ENCODE measurements at regions not wholly inside any gene's neighbourhood (a gene's known extent, or its start where the extent isn't known, plus 50 kb on each side); places are given as distances from the start of the nearest gene placed in this dataset.

- Histone ChIP-seq H3K9me3 (replicated peaks) (no peaks in the 10 kb centered on the region), H3K4me1 (no peaks in the 10 kb centered on the region), H3K4me3 (no peak overlapping the region), H3K27ac (replicated peaks) (no peak overlapping the region), H3K36me3 (no peaks in the 10 kb centered on the region), H3K27me3 (ENCODE audit: low read depth) (no peaks in the 10 kb centered on the region)
- intact Hi-C loops (cut with micrococcal nuclease), result no loop called here
- no peak for TF ChIP-seq CTCF (IDR thresholded peaks at IDR 0.05; ENCODE audit: borderline replicate concordance)
- no peak for DNase-seq
Observed at GRCh38 chr15:95563634-95564033, 766.9 kb upstream of the NR2F2 start.

GRCh38 chr15:95565016-95565600 lies 765.4 kb upstream of the NR2F2 start:
- no peaks in the 10 kb centered on the region for H3K27me3 ChIP-seq (ENCODE audit: low read depth)
- no peaks in the 10 kb centered on the region for H3K9me3 ChIP-seq (replicated peaks)
- H3K4me1 ChIP-seq, result no peaks in the 10 kb centered on the region
- H3K27ac ChIP-seq (replicated peaks), result no peak overlapping the region
- intact Hi-C loops (cut with micrococcal nuclease), result no loop called here
- no peak overlapping the region for H3K4me3 ChIP-seq
- no peak for DNase-seq
- no peak for TF ChIP-seq CTCF (IDR thresholded peaks at IDR 0.05; ENCODE audit: borderline replicate concordance)
- no peaks in the 10 kb centered on the region for H3K36me3 ChIP-seq

GRCh38 chr15:95565690-95566089 lies 764.8 kb upstream of the NR2F2 start:
- TF ChIP-seq CTCF (IDR thresholded peaks at IDR 0.05; ENCODE audit: borderline replicate concordance), result no peak
- intact Hi-C loops (cut with micrococcal nuclease), result no loop called here
- H3K27ac ChIP-seq (replicated peaks), result no peak overlapping the region

GRCh38 chr15:95567686-95568085 lies 762.8 kb upstream of the NR2F2 start:
- H3K27me3 ChIP-seq (ENCODE audit: low read depth), result no peaks in the 10 kb centered on the region
- H3K9me3 ChIP-seq (replicated peaks), result peaks cover 19% of the 10 kb centered on the region
- no peak overlapping the region for H3K27ac ChIP-seq (replicated peaks)
- no peaks in the 10 kb centered on the region for H3K36me3 ChIP-seq
- TF ChIP-seq CTCF (IDR thresholded peaks at IDR 0.05; ENCODE audit: borderline replicate concordance), result no peak
- intact Hi-C loops (cut with micrococcal nuclease), result no loop called here
- no peak for DNase-seq
- H3K4me3 ChIP-seq, result no peak overlapping the region
- H3K4me1 ChIP-seq, result no peaks in the 10 kb centered on the region

More at GRCh38 chr15:95565690-95566089, 764.8 kb upstream of the NR2F2 start:
- Histone ChIP-seq H3K4me1 (no peaks in the 10 kb centered on the region), H3K27me3 (ENCODE audit: low read depth) (no peaks in the 10 kb centered on the region), H3K36me3 (no peaks in the 10 kb centered on the region), H3K9me3 (replicated peaks) (no peaks in the 10 kb centered on the region), H3K4me3 (no peak overlapping the region)
- no peak for DNase-seq

- Histone ChIP-seq H3K27ac (replicated peaks) (no peak overlapping the region), H3K9me3 (replicated peaks) (peaks cover 20% of the 10 kb centered on the region), H3K4me1 (no peaks in the 10 kb centered on the region), H3K27me3 (ENCODE audit: low read depth) (no peaks in the 10 kb centered on the region), H3K36me3 (no peaks in the 10 kb centered on the region), H3K4me3 (no peak overlapping the region)
- no peak for DNase-seq
- intact Hi-C loops (cut with micrococcal nuclease), result no loop called here
- TF ChIP-seq CTCF (IDR thresholded peaks at IDR 0.05; ENCODE audit: borderline replicate concordance), result no peak
Observed at GRCh38 chr15:95574053-95574452, 756.4 kb upstream of the NR2F2 start.

Data from left ventricle myocardium inferior (tissue), 1 donor.